HEK293T (cell line): ENCODE measurements at regions not wholly inside any gene's neighbourhood (a gene's known extent, or its start where the extent isn't known, plus 50 kb on each side); places are given as distances from the start of the nearest gene placed in this dataset.

ENCODE experiments used
- CTBP1 ChIP-seq: fragments of 450-650 bp; IDR thresholded peaks from 2 replicates; pipeline ENCODE4 v1.6.1; 2016; ENCODE audit warnings: borderline replicate concordance
- LEF1 ChIP-seq: fragments of 450-650 bp; IDR thresholded peaks from 2 replicates; pipeline ENCODE4 v1.6.1; 2017; ENCODE audit warnings: mild to moderate bottlenecking, borderline replicate concordance

DNA sequence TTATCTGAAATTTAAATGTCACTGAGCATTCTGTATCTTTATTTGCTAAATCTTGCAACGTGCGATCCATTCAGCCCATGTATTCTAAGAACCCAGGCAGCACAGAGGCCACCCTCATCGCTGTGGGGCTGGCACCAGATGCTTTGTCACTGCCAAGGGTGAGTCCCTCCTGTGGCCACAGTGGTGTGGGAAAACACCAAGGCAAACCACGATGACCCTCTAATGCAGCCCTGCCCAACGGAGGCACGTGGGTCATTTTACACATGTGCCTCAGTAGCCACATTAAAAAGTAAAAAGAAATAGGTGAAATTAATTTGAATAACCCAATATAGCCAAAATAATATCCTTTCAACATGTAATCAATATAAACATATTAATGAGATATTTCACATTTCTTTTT is 221.7 kb downstream of the UNC5CL start:
- no peak for TF ChIP-seq LEF1
- TF ChIP-seq CTBP1 = no peak
